Stimulated activated naive CD8-positive, alpha-beta T cell treated with anti-CD3 and anti-CD28 coated beads, Interleukin-15, Interleukin-2, amounts not matched to agents 100 ng/mL and 50 ng/mL, for 24 hours (primary cell): ENCODE measurements at regions not wholly inside any gene's neighbourhood (a gene's known extent, or its start where the extent isn't known, plus 50 kb on each side); places are given as distances from the start of the nearest gene placed in this dataset.

Experiments used
- H3K27ac Mint-ChIP-seq: one replicate; pipeline ENCODE4 v1.8.0; 2021; ENCODE audit warnings: mild to moderate bottlenecking, mixed read lengths
- H3K27me3 Mint-ChIP-seq: one replicate; pipeline ENCODE4 v1.8.0; 2021; ENCODE audit warnings: mixed read lengths
- H3K36me3 Mint-ChIP-seq: one replicate; pipeline ENCODE4 v1.8.0; 2021; ENCODE audit warnings: low read depth, mixed read lengths
- H3K4me1 Mint-ChIP-seq: one replicate; pipeline ENCODE4 v1.8.0; 2021; ENCODE audit warnings: low read depth, mixed read lengths
- H3K4me3 Mint-ChIP-seq: one replicate; pipeline ENCODE4 v1.8.0; 2021; ENCODE audit warnings: mild to moderate bottlenecking, mixed read lengths
- H3K9me3 Mint-ChIP-seq: one replicate; pipeline ENCODE4 v1.8.0; 2021; ENCODE audit warnings: mixed read lengths

DNA sequence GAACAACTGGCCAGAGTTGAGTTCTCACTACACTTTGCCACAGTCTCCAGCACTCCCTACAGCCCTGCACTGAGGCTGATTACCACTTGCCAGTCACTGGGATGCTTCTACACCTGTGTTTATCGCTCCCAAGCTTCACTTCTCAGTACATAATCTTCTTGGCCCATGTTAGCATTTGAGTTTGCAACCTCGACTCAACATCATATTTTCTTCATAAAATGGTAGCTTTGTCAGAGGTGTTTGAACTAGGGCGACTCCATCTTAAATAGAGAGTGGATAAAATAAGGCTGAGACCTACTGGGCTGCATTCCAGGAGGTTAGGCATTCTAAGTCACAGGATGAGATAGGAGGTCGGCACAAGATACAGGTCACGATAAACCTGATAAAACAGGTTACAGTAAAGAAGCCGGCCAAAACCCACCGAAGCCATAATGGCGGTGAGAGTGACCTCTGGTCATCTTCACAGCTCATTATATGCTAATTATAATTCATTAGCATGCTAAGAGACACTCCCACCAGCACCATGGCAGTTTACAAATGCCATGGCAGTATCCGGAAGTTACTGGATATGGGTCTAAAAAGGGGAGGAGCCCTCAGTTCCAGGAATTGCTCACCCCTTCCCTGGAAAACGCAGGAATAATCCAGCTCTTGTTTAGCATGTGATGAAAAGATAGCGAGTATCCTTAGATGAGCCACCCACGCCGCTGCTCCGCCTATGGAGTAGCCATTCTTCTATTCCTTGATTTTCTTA is 105.8 kb upstream of the KLF6 start:
- Mint-ChIP-seq H3K4me1 (peaks cover 71% of the 10 kb centered on the region), H3K36me3 (no peaks in the 10 kb centered on the region), H3K4me3 (no peak overlapping the region), H3K27me3 (no peaks in the 10 kb centered on the region), H3K27ac (no peak overlapping the region), H3K9me3 (no peaks in the 10 kb centered on the region)

DNA sequence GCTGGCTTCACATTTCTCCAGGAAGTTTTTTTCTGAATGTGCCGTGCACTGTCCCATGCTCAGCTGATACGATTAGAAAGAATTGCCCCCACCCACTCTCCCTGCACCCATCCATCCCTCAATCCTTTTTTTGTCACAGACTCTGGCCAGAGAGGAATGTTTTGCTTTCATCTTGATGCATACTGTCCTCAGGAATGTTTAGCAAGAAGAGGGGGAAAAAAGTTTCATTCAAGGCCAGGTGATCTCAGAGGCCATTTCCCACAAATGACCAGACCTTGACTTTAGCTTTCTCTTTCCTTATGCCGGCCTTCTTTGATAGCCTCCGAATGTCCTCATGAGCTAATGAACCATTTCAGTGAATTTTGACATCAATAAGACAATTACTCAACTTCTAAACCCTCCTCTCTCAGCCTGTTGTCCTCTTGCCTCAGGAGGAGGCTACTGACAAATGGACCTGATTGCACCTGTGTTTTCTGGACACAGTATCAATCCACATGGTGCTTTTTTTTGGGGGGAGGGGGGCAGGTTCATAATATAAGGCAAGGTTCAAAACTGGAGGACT is 105.0 kb upstream of the KLF6 start:
- H3K4me3 Mint-ChIP-seq, result no peak overlapping the region

DNA sequence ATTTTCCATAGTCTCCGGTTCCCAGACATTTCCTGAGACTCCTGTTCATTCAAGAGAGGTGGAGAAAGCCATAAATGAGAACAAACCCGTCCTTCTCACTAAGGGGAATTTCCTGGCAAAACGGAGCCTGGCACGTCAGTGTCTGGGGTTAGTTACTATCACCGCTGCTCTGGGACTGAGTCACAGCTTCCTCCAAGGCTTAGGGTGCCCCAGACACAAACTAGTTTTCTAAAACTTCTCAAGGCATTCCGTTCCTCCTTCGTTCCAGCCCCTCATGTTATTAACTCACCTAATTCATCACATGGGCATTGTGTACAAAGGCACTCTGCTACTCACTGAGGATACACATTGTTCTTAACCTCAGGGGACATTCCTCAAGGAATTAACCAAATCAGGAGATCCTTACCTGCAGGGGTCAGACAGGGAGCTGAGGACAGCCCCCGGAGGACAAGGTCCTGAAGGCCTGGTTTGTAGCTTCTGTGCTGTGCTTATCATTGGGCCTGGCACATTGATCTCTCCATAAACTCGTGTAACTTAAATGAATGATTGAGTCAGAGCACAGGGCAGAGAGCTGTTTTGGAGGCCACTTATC is 103.0 kb upstream of the KLF6 start:
- peaks cover 56% of the 10 kb centered on the region for H3K4me1 Mint-ChIP-seq

More for the DNA sequence above, 105.0 kb upstream of the KLF6 start:
- H3K36me3 Mint-ChIP-seq, result no peaks in the 10 kb centered on the region
- H3K9me3 Mint-ChIP-seq, result no peaks in the 10 kb centered on the region
- H3K27ac Mint-ChIP-seq, result peak overlapping the region; percentile 40
- no peaks in the 10 kb centered on the region for H3K27me3 Mint-ChIP-seq
- peaks cover 69% of the 10 kb centered on the region for H3K4me1 Mint-ChIP-seq

DNA sequence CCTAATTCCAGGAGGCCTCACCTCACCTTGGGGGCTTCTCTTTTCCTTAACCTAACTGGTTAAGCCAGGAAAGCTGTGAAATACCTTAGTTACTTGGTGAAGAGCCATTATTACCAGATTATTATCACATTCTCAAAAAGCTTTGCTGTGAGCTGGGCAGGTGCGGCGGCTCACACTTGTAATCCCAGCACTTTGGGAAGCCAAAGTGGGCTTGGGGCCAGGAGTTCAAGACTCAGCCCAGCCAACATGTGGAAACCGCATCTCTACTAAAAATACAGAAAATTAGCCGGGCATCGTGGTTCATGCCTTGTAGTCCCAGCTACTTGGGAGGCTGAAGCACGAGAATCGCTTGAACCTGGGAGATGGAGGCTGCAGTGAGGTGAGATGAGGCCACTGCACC is 102.4 kb upstream of the KLF6 start:
- Mint-ChIP-seq H3K27ac (peak overlapping the region; percentile 89), H3K4me3 (no peak overlapping the region)

More for the DNA sequence above, 103.0 kb upstream of the KLF6 start:
- Mint-ChIP-seq H3K27me3 (no peaks in the 10 kb centered on the region), H3K27ac (peak overlapping the region; percentile 89), H3K36me3 (peaks cover 5% of the 10 kb centered on the region), H3K9me3 (no peaks in the 10 kb centered on the region), H3K4me3 (peak overlapping the region; percentile 43)

DNA sequence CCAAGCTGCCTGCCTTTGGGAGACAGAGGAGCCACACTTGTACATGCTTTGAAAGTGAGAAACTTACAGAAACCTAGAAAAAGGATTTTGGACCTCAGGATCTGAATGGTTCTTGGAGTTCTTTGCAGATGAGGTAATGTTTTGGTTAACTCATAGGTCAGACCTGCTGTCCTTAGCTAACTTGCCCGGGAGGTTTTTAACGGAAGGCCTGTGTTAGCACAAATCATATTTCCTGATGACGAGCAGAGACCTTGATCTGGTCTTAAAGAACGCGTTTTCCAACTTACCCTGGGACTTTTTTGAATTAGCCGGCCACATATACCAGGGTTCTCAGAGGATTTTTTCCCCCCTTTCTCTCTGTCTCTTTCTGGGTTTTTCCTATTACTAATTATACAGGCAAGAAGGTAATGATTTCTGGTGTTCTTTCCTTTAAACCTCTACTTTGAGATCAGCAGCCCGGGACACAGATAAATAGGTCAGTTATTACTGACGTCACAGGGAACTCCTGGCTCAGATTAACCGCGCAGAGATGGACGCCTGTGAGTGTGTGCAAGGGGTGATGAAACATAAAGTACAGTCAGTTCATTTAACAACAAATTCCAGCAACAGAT is 101.7 kb upstream of the KLF6 start:
- no peaks in the 10 kb centered on the region for H3K27me3 Mint-ChIP-seq

More for the DNA sequence above, 102.4 kb upstream of the KLF6 start:
- Mint-ChIP-seq H3K36me3 (peaks cover 5% of the 10 kb centered on the region), H3K9me3 (no peaks in the 10 kb centered on the region), H3K4me1 (peaks cover 51% of the 10 kb centered on the region), H3K27me3 (no peaks in the 10 kb centered on the region)

DNA sequence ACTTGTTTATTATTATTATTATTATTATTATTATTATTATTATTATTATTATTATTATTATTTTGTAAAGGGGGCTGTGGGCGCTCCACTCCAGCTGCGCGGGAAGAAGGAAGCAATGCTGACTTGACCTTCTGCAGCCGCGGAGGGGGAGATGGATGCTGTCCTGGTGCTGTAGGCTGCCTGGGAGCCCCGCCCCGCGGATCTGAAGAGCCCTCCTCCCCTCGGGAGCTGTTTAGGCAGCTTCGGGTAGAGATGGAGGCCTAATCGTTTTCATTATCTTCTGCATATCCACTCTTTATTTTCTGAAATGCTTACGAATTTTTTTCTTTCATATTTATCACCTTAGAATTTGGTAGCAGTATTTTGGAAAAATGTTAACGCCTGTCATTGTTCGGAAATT is 101.2 kb upstream of the KLF6 start:
- Mint-ChIP-seq H3K9me3 (peaks cover 7% of the 10 kb centered on the region), H3K36me3 (peaks cover 5% of the 10 kb centered on the region), H3K4me3 (no peak overlapping the region), H3K27ac (peak overlapping the region; percentile 89), H3K4me1 (peaks cover 38% of the 10 kb centered on the region), H3K27me3 (no peaks in the 10 kb centered on the region)

More for the DNA sequence above, 101.7 kb upstream of the KLF6 start:
- Mint-ChIP-seq H3K27ac (peak overlapping the region; percentile 89), H3K4me3 (no peak overlapping the region), H3K36me3 (peaks cover 5% of the 10 kb centered on the region), H3K9me3 (peaks cover 4% of the 10 kb centered on the region), H3K4me1 (peaks cover 44% of the 10 kb centered on the region)

DNA sequence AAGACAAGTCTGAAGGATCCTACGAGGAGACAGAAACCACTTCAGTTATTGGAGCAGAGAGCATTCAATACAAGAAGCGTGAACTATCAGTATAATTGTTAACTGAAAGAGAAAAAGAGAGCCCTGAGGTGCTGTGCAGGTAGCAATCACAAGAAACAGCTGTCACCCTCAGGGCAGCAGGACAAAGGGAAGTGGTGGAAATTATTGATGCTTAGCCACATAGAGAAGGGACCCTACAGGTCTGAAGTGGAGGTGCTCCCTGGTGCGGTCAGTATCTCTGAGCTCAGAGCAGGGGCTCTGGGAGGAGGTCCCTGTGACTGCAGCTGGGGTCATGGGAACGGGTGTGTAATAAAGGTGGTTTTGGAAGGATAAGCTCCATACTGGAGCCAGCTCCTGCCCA is 97.8 kb upstream of the KLF6 start:
- H3K4me1 Mint-ChIP-seq, result peaks cover 31% of the 10 kb centered on the region
- H3K27ac Mint-ChIP-seq, result no peak overlapping the region
- H3K4me3 Mint-ChIP-seq, result no peak overlapping the region
- H3K27me3 Mint-ChIP-seq, result no peaks in the 10 kb centered on the region
- H3K9me3 Mint-ChIP-seq, result peaks cover 7% of the 10 kb centered on the region
- H3K36me3 Mint-ChIP-seq, result peaks cover 5% of the 10 kb centered on the region

DNA sequence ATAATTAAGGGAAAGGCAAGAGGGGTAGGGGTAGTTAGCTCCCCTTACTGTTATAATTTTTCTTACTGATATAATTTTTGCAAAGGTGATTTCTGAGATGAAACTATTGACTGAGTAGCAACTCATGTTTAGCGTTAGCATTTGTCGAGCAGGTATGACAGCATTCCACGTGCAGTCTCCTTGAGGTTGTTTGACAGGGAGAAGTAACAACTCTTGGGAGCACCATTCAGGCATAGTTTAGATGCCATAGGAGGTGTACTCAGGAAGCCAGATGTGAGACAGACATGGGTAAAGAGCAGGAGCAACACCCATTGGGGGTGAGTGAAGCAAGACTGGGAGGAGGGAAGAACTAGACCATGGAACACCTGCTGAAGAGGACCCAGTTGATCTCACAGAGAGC is 96.6 kb upstream of the KLF6 start:
- no peak overlapping the region for H3K4me3 Mint-ChIP-seq
- peaks cover 5% of the 10 kb centered on the region for H3K36me3 Mint-ChIP-seq
- peak overlapping the region; percentile 17 for H3K27ac Mint-ChIP-seq
- no peaks in the 10 kb centered on the region for H3K27me3 Mint-ChIP-seq
- peaks cover 7% of the 10 kb centered on the region for H3K9me3 Mint-ChIP-seq
- peaks cover 30% of the 10 kb centered on the region for H3K4me1 Mint-ChIP-seq

DNA sequence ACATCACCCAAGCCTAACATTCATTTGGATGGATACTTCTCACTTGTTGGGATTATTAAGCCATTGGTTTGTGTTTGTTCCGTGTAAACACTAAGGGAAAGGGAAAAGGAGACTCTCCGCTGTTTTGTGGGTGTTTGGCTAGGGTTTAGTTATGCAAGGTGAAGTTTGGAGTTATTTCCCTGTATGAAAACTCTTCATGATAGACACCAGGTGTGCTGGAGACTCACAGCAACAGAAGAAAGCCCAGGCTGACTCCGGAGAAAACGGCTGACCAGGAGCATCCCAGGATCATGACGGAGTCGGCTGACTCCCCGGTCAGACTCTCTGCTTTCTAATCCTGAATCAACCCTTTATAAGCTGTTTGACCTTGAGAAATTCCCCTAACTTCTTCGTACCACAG is 94.1 kb upstream of the KLF6 start:
- Mint-ChIP-seq H3K4me3 (no peak overlapping the region), H3K27me3 (no peaks in the 10 kb centered on the region), H3K27ac (peak overlapping the region; percentile 29), H3K36me3 (peaks cover under 1% of the 10 kb centered on the region), H3K9me3 (peaks cover 7% of the 10 kb centered on the region), H3K4me1 (peaks cover 43% of the 10 kb centered on the region)

DNA sequence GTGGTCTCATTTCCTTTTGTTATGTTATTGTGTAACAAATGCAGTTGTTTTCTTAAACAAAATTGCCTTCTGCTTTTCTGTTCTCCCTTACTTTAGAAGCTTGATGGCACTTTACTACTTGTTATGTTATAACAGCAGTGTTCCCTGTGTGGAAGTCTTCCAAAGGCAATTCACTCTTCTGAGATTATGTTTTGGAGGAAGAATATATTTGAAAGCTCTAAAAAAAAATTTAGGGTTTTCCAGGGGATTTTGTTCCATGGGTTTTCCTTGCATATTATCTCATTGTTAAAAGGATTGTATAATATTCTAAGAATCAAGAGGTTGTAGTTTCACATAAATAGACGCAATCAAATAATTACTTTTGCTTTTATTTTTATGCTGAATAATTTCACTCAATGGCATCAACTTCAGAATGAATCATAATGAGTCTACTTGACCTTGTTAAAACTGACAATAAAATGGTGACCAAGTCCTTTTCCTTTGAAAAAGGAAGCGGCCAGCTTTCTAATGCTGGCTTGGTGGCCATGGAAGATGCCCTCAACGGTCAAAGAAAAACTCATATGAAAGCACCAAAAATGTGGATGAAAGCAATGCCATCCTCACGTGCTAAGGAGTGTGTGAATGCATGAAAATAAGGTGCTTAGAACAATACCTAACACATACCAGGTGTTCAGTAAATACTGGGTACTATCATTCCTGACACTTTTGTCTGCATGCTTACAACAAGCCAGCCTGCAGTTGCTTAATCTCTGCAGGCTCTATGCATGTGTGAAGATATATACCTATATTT is 92.4 kb upstream of the KLF6 start:
- no peak overlapping the region for H3K4me3 Mint-ChIP-seq

DNA sequence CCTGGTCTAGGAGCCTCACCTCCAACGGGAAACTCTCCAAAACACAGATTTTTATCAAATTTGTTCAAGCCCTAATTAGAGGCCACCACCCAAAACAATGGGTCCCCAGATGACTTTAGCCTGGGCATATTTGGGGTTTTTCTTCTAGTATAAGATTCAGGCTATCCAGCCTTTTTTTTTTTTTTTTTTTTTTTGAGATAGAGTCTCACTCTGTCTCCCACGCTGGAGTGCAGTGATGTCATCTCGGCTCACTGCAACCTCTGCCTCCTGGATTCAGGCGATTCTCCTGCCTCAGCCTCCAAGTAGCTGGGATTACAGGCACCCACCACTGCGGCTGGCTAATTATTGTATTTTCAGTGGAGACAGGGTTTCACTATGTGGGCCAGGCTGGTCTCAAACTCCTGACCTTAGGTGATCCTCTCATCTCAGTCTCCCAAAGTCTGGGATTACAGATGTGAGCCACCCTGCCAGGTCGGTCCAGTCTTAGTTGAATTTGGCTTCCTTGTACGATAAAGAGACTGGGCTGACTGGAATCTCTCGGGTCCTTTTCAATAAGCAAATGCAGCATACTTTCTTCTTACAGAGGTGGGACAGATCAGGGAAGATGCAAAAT is 91.4 kb upstream of the KLF6 start:
- Mint-ChIP-seq H3K36me3 (no peaks in the 10 kb centered on the region), H3K4me1 (peaks cover 67% of the 10 kb centered on the region), H3K27me3 (no peaks in the 10 kb centered on the region), H3K4me3 (peak overlapping the region; percentile 57), H3K27ac (peak overlapping the region; percentile 95), H3K9me3 (no peaks in the 10 kb centered on the region)

More for the DNA sequence above, 92.4 kb upstream of the KLF6 start:
- Mint-ChIP-seq H3K9me3 (peaks cover 7% of the 10 kb centered on the region), H3K36me3 (no peaks in the 10 kb centered on the region), H3K4me1 (peaks cover 57% of the 10 kb centered on the region), H3K27me3 (no peaks in the 10 kb centered on the region), H3K27ac (no peak overlapping the region)

DNA sequence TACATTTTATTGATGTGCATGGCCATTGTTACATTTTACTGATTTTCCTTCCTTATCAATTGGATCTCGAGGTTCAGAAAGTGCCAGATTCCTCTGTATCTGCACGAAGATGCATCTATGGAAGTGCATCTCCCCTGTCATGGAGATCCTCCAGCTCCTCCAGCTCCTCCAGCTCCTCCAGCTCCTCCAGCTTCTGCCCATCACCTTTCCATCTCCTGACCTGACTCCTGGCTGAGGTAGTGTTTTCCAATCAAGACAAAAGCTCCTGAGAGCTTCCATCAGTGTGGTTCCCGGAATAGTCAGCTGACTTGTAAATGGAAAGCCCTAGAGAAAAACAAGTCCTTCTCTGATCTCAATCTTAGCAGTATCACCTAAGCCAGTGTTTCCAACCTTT is 90.8 kb upstream of the KLF6 start:
- H3K4me3 Mint-ChIP-seq, result peak overlapping the region; percentile 57
- peak overlapping the region; percentile 95 for H3K27ac Mint-ChIP-seq
- no peaks in the 10 kb centered on the region for H3K27me3 Mint-ChIP-seq
- no peaks in the 10 kb centered on the region for H3K36me3 Mint-ChIP-seq
- no peaks in the 10 kb centered on the region for H3K9me3 Mint-ChIP-seq
- peaks cover 67% of the 10 kb centered on the region for H3K4me1 Mint-ChIP-seq

DNA sequence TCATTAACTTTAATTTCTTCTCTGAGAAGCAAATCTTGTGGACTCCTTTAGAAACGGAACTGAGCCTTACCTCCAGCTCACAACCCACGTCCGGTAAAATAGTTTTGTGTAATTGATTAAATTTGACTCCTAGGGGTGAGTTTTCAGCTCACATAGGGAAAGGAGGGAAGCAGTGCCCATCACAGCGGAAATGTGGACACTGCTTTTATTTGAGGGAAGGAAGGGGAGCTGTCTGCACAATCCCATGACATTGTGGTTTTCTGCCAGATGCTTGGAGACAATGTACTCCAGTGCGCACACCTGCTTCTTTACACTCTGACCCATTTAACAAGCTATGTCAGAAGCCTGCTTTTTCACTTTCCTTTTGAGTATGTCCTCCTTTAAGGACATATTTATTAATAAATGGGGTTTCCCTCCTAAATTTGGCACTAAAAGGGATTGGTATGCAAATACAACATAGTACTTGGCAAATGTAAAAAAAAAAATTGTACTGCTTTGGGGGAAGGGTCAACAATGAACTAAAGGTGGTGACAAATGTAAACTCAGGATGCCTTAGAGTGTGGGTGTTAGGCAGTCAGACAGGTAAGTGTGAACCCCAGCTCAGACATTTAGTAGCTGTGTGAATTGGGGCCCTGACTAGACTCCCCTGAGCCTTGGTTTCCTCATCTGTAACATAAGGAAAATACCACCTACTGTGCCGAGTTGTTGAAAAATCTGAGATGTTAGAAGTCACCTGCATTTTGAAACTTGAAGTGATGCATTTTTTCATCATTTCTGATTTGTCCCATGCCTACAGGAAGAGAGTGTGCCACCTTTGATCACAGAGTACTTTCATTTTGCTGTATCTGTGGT is 90.2 kb upstream of the KLF6 start:
- H3K27ac Mint-ChIP-seq, result peak overlapping the region; percentile 95
- no peaks in the 10 kb centered on the region for H3K27me3 Mint-ChIP-seq
- H3K9me3 Mint-ChIP-seq, result no peaks in the 10 kb centered on the region
- H3K4me1 Mint-ChIP-seq, result peaks cover 67% of the 10 kb centered on the region
- H3K4me3 Mint-ChIP-seq, result peak overlapping the region; percentile 57
- H3K36me3 Mint-ChIP-seq, result no peaks in the 10 kb centered on the region
